Urinary bladder (tissue), 3 donors: ENCODE measurements at regions not wholly inside any gene's neighbourhood (a gene's known extent, or its start where the extent isn't known, plus 50 kb on each side); places are given as distances from the start of the nearest gene placed in this dataset.
A peak's percentile ranks its signal among the peaks of the same experiment; 100 is the strongest.

Experiments
- DNase-seq: peaks from one replicate; pipeline ENCODE4 v3.0.0-alpha.2; 2015; ENCODE audit errors: extremely low spot score
- H3K27ac ChIP-seq: one replicate; pipeline ENCODE4 v1.5.1; 2013; ENCODE audit warnings: low read depth, mild to moderate bottlenecking, moderate library complexity
- H3K36me3 ChIP-seq: one replicate; pipeline ENCODE4 v1.6.1; 2013; ENCODE audit warnings: mild to moderate bottlenecking, moderate library complexity; ENCODE audit not compliant: insufficient read depth
- H3K4me1 ChIP-seq: one replicate; pipeline ENCODE4 v1.6.1; 2013; ENCODE audit warnings: mild to moderate bottlenecking, moderate library complexity; ENCODE audit not compliant: insufficient read depth
- H3K4me3 ChIP-seq: one replicate; pipeline ENCODE4 v1.5.1; 2013; ENCODE audit warnings: low read depth, low read length
- WGBS: extraction: QIAGEN DNeasy Blood & Tissue Kit; methylation state at CpG from one replicate; pipeline ENCODE4 v1.1.7; 2013; 5-methylcytosine and 5-hydroxymethylcytosine counted together
- donor health status: healthy with polysubstance abuse.
- donor health status: healthy.

GRCh38 chr6:98254624-98255023 is 579.8 kb upstream of the POU3F2 start:
- WGBS, result 83% methylated on average over 3 of the region's 3 CpGs
- H3K4me3 ChIP-seq, result no peak overlapping the region
- no peak overlapping the region for H3K27ac ChIP-seq
- no peaks in the 10 kb centered on the region for H3K36me3 ChIP-seq
- no peaks in the 10 kb centered on the region for H3K4me1 ChIP-seq
- DNase-seq, result no peak

GRCh38 chr6:98260382-98260781 is 574.0 kb upstream of the POU3F2 start:
- H3K4me1 ChIP-seq, result no peaks in the 10 kb centered on the region
- no peak overlapping the region for H3K4me3 ChIP-seq
- H3K27ac ChIP-seq, result no peak overlapping the region
- 90% methylated on average over 2 of the region's 2 CpGs for WGBS
- H3K36me3 ChIP-seq, result no peaks in the 10 kb centered on the region
- DNase-seq, result no peak

GRCh38 chr6:98272060-98272459 is 562.3 kb upstream of the POU3F2 start:
- Histone ChIP-seq H3K4me3 (no peak overlapping the region), H3K36me3 (no peaks in the 10 kb centered on the region), H3K27ac (no peak overlapping the region), H3K4me1 (no peaks in the 10 kb centered on the region)
- 74% methylated on average over 8 of the region's 8 CpGs for WGBS
- DNase-seq, result no peak

- Histone ChIP-seq H3K4me1 (no peaks in the 10 kb centered on the region), H3K4me3 (no peak overlapping the region), H3K27ac (no peak overlapping the region), H3K36me3 (no peaks in the 10 kb centered on the region)
- WGBS, result 37% methylated on average over 2 of the region's 2 CpGs
- no peak for DNase-seq
Measured at GRCh38 chr6:98274691-98275090, 559.7 kb upstream of the POU3F2 start.

GRCh38 chr6:98280492-98280891 is 553.9 kb upstream of the POU3F2 start:
- no peaks in the 10 kb centered on the region for H3K4me1 ChIP-seq
- no peak overlapping the region for H3K4me3 ChIP-seq
- no peak for DNase-seq

GRCh38 chr6:98286620-98287019 is 547.8 kb upstream of the POU3F2 start:
- H3K4me1 ChIP-seq, result no peaks in the 10 kb centered on the region

More at GRCh38 chr6:98280492-98280891, 553.9 kb upstream of the POU3F2 start:
- no peak overlapping the region for H3K27ac ChIP-seq
- H3K36me3 ChIP-seq, result no peaks in the 10 kb centered on the region

GRCh38 chr6:98287876-98288275 is 546.5 kb upstream of the POU3F2 start:
- 79% methylated on average over 3 of the region's 3 CpGs for WGBS
- DNase-seq, result no peak

More at GRCh38 chr6:98286620-98287019, 547.8 kb upstream of the POU3F2 start:
- no peak overlapping the region for H3K4me3 ChIP-seq
- no peak for DNase-seq
- no peak overlapping the region for H3K27ac ChIP-seq
- 80% methylated on average over 3 of the region's 3 CpGs for WGBS
- no peaks in the 10 kb centered on the region for H3K36me3 ChIP-seq

GRCh38 chr6:98292810-98293209 is 541.6 kb upstream of the POU3F2 start:
- 71% methylated on average over 3 of the region's 3 CpGs for WGBS
- H3K27ac ChIP-seq, result no peak overlapping the region
- DNase-seq, result no peak

More at GRCh38 chr6:98287876-98288275, 546.5 kb upstream of the POU3F2 start:
- Histone ChIP-seq H3K36me3 (no peaks in the 10 kb centered on the region), H3K27ac (no peak overlapping the region), H3K4me1 (no peaks in the 10 kb centered on the region), H3K4me3 (no peak overlapping the region)

GRCh38 chr6:98295515-98296175 is 538.7 kb upstream of the POU3F2 start:
- H3K4me3 ChIP-seq, result no peak overlapping the region
- no peaks in the 10 kb centered on the region for H3K36me3 ChIP-seq
- no peak overlapping the region for H3K27ac ChIP-seq
- H3K4me1 ChIP-seq, result no peaks in the 10 kb centered on the region
- DNase-seq, result no peak
- WGBS, result 47% methylated on average over 5 of the region's 5 CpGs

More at GRCh38 chr6:98292810-98293209, 541.6 kb upstream of the POU3F2 start:
- H3K4me1 ChIP-seq, result no peaks in the 10 kb centered on the region
- H3K4me3 ChIP-seq, result no peak overlapping the region
- H3K36me3 ChIP-seq, result no peaks in the 10 kb centered on the region

GRCh38 chr6:98308564-98308963 is 525.8 kb upstream of the POU3F2 start:
- Histone ChIP-seq H3K4me1 (no peaks in the 10 kb centered on the region), H3K4me3 (no peak overlapping the region), H3K36me3 (no peaks in the 10 kb centered on the region), H3K27ac (no peak overlapping the region)
- 88% methylated on average over 4 of the region's 4 CpGs for WGBS
- no peak for DNase-seq

- no peak overlapping the region for H3K27ac ChIP-seq
- H3K36me3 ChIP-seq, result no peaks in the 10 kb centered on the region
- no peak overlapping the region for H3K4me3 ChIP-seq
- DNase-seq, result no peak
- no peaks in the 10 kb centered on the region for H3K4me1 ChIP-seq
- 43% methylated on average over 5 of the region's 5 CpGs for WGBS
Measured at GRCh38 chr6:98310443-98310842, 523.9 kb upstream of the POU3F2 start.

- Histone ChIP-seq H3K4me3 (no peak overlapping the region), H3K27ac (no peak overlapping the region), H3K36me3 (no peaks in the 10 kb centered on the region), H3K4me1 (no peaks in the 10 kb centered on the region)
- WGBS, result 50% methylated on average over 3 of the region's 3 CpGs
- DNase-seq, result no peak
Measured at GRCh38 chr6:98323605-98324004, 510.8 kb upstream of the POU3F2 start.

GRCh38 chr6:98324446-98324845 is 509.9 kb upstream of the POU3F2 start:
- Histone ChIP-seq H3K27ac (no peak overlapping the region), H3K36me3 (no peaks in the 10 kb centered on the region), H3K4me1 (no peaks in the 10 kb centered on the region), H3K4me3 (no peak overlapping the region)
- WGBS, result 29% methylated on average over 3 of the region's 3 CpGs
- DNase-seq, result peak; percentile 61

- Histone ChIP-seq H3K27ac (no peak overlapping the region), H3K36me3 (no peaks in the 10 kb centered on the region), H3K4me1 (no peaks in the 10 kb centered on the region), H3K4me3 (no peak overlapping the region)
- DNase-seq, result no peak
- WGBS, result 75% methylated on average over 1 of the region's 1 CpG
Measured at GRCh38 chr6:98325366-98325765, 509.0 kb upstream of the POU3F2 start.

GRCh38 chr6:98333273-98333672 is 501.1 kb upstream of the POU3F2 start:
- H3K36me3 ChIP-seq, result no peaks in the 10 kb centered on the region
- DNase-seq, result no peak
- WGBS, result 28% methylated on average over 2 of the region's 2 CpGs
- no peak overlapping the region for H3K4me3 ChIP-seq
- H3K4me1 ChIP-seq, result no peaks in the 10 kb centered on the region
- H3K27ac ChIP-seq, result no peak overlapping the region
